Lower lobe of right lung (tissue), 2 donors: ENCODE measurements at regions not wholly inside any gene's neighbourhood (a gene's known extent, or its start where the extent isn't known, plus 50 kb on each side); places are given as distances from the start of the nearest gene placed in this dataset.
A peak's percentile ranks its signal among the peaks of the same experiment; 100 is the strongest.

Experiments
- ATAC-seq, 2 donors: fragments of 200-7000 bp; cut with Tn5 transposase; one replicate each; pipeline ENCODE4 v1.9.1; 2020 to 2022; ENCODE audit warnings: mild to moderate bottlenecking in 2 of 2, moderate library complexity in 2 of 2
- DNase-seq: peaks from one replicate; pipeline ENCODE4 v3.0.0-alpha.2; 2020
- H3K27ac ChIP-seq: fragments of 200-600 bp; one replicate; pipeline ENCODE4 v1.8.0; 2022
- H3K27me3 ChIP-seq: fragments of 200-600 bp; one replicate; pipeline ENCODE4 v1.8.0; 2022; ENCODE audit warnings: low read depth
- H3K36me3 ChIP-seq: fragments of 200-600 bp; one replicate; pipeline ENCODE4 v1.8.0; 2022; ENCODE audit warnings: mild to moderate bottlenecking
- H3K4me1 ChIP-seq: fragments of 200-600 bp; one replicate; pipeline ENCODE4 v1.8.0; 2022
- H3K4me3 ChIP-seq: fragments of 200-600 bp; one replicate; pipeline ENCODE4 v1.8.0; 2022; ENCODE audit warnings: mild to moderate bottlenecking
- H3K9me3 ChIP-seq: fragments of 200-600 bp; one replicate; pipeline ENCODE4 v1.8.0; 2022
- intact Hi-C: fragments of 100-400 bp; cut with DNase I; formaldehyde crosslinking; loops from one replicate; pipeline ENCODE4 v1.11.0; 2022
- TF ChIP-seq, protein P1 (sequence below): fragments of 200-600 bp; IDR thresholded peaks from one replicate; pipeline ENCODE4 v1.8.0; 2022; ENCODE audit warnings: antibody characterized with exemption, mild to moderate bottlenecking
- donor health status: DM: no; HTN: yes; CAD: no; lungs with severe emphysema.

DNA sequence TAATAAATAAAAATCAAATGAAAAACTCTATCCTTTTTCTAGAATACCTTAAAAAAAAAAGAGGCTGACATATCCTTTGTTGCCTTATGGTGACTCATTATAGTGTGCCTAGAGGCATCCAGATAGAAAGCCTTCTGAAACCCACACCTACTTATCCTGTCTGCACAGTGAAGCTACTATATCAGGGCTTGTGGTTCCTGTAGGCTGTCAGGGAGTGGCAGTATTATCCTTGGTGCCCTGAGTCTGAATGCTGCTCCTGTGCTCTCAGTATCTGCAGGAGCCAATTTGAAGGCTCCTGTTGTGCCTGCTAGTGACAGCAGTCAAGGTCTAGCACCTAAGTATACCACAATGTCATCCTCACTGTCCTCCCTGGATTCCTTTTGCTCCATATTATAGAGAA is 168.4 kb upstream of the AVPR1A start:
- Histone ChIP-seq H3K9me3 (no peaks in the 10 kb centered on the region), H3K27ac (no peak overlapping the region), H3K4me3 (no peak overlapping the region), H3K27me3 (no peaks in the 10 kb centered on the region), H3K36me3 (no peaks in the 10 kb centered on the region), H3K4me1 (no peaks in the 10 kb centered on the region)
- ATAC-seq (no peak), DNase-seq (no peak)
- TF ChIP-seq, protein P1, sequence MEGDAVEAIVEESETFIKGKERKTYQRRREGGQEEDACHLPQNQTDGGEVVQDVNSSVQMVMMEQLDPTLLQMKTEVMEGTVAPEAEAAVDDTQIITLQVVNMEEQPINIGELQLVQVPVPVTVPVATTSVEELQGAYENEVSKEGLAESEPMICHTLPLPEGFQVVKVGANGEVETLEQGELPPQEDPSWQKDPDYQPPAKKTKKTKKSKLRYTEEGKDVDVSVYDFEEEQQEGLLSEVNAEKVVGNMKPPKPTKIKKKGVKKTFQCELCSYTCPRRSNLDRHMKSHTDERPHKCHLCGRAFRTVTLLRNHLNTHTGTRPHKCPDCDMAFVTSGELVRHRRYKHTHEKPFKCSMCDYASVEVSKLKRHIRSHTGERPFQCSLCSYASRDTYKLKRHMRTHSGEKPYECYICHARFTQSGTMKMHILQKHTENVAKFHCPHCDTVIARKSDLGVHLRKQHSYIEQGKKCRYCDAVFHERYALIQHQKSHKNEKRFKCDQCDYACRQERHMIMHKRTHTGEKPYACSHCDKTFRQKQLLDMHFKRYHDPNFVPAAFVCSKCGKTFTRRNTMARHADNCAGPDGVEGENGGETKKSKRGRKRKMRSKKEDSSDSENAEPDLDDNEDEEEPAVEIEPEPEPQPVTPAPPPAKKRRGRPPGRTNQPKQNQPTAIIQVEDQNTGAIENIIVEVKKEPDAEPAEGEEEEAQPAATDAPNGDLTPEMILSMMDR, result no peak
- intact Hi-C loops, result no loop called here

DNA sequence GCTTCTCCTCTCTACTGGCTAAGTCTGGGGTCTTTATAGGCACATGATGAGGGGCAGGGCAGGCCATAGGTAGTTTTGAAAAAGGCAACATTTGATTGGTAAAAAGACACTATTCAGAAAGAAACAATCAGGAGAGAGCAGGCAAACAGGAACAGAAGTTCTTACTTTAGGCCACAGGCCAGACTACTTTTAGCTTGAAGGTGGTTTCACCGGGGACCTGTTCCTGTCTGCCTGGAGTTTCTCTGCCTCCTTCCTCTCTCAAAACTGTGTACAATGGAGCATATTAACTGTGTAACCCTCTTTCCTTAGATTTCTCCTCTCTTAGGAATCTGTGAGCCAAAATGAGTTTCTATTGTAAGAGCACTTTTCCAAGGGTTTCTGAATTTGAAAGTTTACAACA is 167.9 kb upstream of the AVPR1A start:
- no peak for ATAC-seq

DNA sequence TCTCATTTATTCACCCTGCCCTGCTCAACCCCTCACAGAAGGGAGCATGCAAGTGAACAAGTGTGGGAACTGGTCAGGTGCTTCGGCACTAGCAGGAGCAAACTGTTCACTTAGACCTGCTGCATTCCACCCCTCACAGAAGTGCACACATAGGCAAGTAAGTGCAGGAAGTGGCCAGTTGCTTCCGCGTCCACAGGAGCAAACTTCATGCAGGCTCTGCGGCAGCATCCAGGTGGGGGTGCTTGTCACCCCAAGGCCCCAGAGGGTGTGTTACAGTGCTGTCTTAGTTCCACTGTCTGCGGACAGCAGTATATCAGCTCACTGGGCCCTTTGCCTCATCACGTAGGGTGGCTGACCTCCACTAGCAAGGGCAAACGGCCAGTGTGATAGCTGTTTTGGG is 167.3 kb upstream of the AVPR1A start:
- intact Hi-C loops, result no loop called here
- Histone ChIP-seq H3K27ac (no peak overlapping the region), H3K27me3 (no peaks in the 10 kb centered on the region), H3K4me1 (no peaks in the 10 kb centered on the region), H3K4me3 (no peak overlapping the region), H3K9me3 (no peaks in the 10 kb centered on the region), H3K36me3 (no peaks in the 10 kb centered on the region)
- ATAC-seq, result peak; percentile 12 to 21
- TF ChIP-seq, protein P1, result no peak
- DNase-seq, result no peak

More for the DNA sequence above, 167.9 kb upstream of the AVPR1A start:
- H3K9me3 ChIP-seq, result no peaks in the 10 kb centered on the region
- H3K27ac ChIP-seq, result no peak overlapping the region
- H3K4me1 ChIP-seq, result no peaks in the 10 kb centered on the region
- no peak overlapping the region for H3K4me3 ChIP-seq
- no peak for DNase-seq
- TF ChIP-seq, protein P1, result no peak
- intact Hi-C loops, result no loop called here
- H3K36me3 ChIP-seq, result no peaks in the 10 kb centered on the region
- no peaks in the 10 kb centered on the region for H3K27me3 ChIP-seq

DNA sequence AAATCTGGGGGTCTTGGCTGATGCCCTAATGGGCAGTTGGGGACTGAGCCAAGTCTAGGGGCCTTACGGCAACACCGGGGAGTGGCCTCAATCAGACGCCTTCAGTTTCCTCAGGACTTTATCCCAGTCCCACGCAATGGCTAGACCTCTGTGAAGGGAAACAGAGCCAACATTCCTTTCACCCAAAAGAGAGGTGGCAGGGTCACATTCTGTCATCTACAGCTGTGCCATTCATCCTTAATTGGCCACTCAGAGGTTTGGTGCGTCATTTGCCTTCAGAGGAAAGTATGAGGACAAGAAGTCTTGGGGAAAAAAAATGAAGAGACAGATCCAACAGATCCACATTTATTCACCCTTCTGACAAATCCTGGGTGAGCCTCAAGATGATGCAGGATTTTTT is 166.9 kb upstream of the AVPR1A start:
- no peak for DNase-seq
- ATAC-seq, result no peak
- Histone ChIP-seq H3K36me3 (no peaks in the 10 kb centered on the region), H3K9me3 (no peaks in the 10 kb centered on the region), H3K4me3 (no peak overlapping the region), H3K4me1 (no peaks in the 10 kb centered on the region), H3K27me3 (no peaks in the 10 kb centered on the region), H3K27ac (no peak overlapping the region)
- TF ChIP-seq, protein P1, result no peak
- intact Hi-C loops, result no loop called here

DNA sequence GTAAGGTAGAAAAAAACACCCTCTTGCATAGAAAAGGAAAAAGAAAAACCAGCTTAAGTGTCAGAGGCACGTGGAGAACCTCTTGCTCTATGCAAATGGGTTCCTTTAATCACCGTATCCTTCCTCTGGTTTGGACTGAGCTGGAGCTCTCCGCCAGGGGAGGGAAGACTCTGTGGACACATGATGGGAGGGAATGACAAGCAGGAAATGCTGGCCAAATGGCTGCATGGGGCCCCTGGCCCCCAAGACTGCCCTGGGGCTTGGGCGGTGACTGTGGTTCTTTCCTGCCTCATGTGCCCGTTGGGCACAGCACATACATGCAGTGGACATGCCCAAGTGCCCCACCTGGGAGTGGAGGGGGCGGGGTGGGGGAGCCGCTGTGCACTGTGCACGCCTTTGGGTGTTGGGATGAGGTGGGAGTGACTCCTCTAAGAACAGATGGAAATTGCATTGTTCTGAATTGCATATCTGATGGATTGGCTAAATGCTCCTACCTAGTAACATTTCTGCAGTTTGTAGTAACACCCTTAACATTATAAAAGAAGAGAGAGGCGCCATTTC is 166.4 kb upstream of the AVPR1A start:
- DNase-seq (no peak), ATAC-seq (peak in 1 of 2 donors; percentile 28)
- H3K4me3 ChIP-seq, result no peak overlapping the region
- no peaks in the 10 kb centered on the region for H3K4me1 ChIP-seq
- no peaks in the 10 kb centered on the region for H3K36me3 ChIP-seq
- no peaks in the 10 kb centered on the region for H3K27me3 ChIP-seq
- TF ChIP-seq, protein P1, result no peak
- no peaks in the 10 kb centered on the region for H3K9me3 ChIP-seq
- intact Hi-C loops, result no loop called here
- no peak overlapping the region for H3K27ac ChIP-seq

DNA sequence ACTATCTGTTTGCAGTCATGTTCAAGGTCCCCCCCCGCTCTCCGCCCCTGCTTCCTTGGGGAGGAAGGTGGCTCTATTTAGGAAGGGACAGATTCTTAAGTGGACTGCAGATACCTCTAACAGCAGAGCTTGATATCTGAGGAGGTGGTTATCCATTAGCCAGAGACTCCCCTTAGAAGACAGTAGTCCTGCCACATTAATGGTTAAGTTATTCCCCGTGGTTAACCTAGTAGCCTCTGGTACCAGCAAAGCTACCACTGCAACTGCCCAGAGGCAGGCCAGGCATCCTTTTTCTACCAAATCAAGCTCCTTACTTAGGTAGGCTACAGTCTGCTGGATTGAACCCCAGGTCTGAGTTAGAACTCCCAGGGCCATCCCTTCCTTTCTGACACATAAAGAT is 162.1 kb upstream of the AVPR1A start:
- Histone ChIP-seq H3K4me3 (no peak overlapping the region), H3K27me3 (no peaks in the 10 kb centered on the region), H3K36me3 (no peaks in the 10 kb centered on the region), H3K9me3 (peaks cover 7% of the 10 kb centered on the region), H3K27ac (no peak overlapping the region), H3K4me1 (no peaks in the 10 kb centered on the region)
- intact Hi-C loops, result no loop called here
- ATAC-seq, result no peak
- no peak for DNase-seq
- TF ChIP-seq, protein P1, result no peak
